ENCODE measurements at regions not wholly inside any gene's neighbourhood (a gene's known extent, or its start where the extent isn't known, plus 50 kb on each side); places are given as distances from the start of the nearest gene placed in this dataset.

GRCh38 chr20:21798384-21798783 is 92.9 kb downstream of the PAX1 start (continued):
- TF ChIP-seq ZBTB40 (IDR thresholded peaks at IDR 0.05) (no peak), ZBTB40 (CRISPR knock-in tag; IDR thresholded peaks at IDR 0.05) (no peak), BCL6 (CRISPR knock-in tag; IDR thresholded peaks at IDR 0.05) (no peak), NCOA2 (IDR thresholded peaks at IDR 0.05; ENCODE audit: partially characterized antibody in 2 of 2) (no peak), ZNF174 (CRISPR knock-in tag; IDR thresholded peaks at IDR 0.05) (no peak)

All from K562 (cell line).